Activated T-cell treated with anti-CD3 and anti-CD28 coated beads for 1 hour (primary cell): ENCODE measurements at regions not wholly inside any gene's neighbourhood (a gene's known extent, or its start where the extent isn't known, plus 50 kb on each side); places are given as distances from the start of the nearest gene placed in this dataset.
"Not testable (repeated sequence)": the region's sequence is repeated elsewhere in the genome, so short reads cannot be mapped to it uniquely, and the experiment has no call there.

Source experiments
- DNase-seq: peaks from one replicate; pipeline ENCODE4 v3.0.0-alpha.2; 2020; ENCODE audit warnings: low read depth

DNA sequence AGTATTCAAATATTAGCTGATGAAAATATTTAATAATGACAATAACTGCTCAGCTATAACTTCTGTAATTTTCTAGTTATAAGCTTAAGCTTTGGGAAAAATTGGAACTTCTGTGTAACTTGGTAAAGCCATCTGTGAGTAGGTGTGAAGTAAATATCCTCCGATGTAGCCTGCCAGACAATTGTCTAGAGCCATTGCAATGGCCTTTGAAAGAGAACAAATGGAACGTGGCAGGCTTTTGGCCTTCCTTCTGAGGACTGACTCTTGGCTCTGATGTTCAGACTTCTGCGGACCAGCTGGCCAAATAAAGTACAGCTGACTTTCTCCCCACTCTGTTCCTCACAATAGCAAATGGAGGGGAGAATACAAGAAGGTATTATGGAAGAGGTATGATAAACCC, 203.4 kb upstream of the NMUR2 start:
- no peak for DNase-seq

DNA sequence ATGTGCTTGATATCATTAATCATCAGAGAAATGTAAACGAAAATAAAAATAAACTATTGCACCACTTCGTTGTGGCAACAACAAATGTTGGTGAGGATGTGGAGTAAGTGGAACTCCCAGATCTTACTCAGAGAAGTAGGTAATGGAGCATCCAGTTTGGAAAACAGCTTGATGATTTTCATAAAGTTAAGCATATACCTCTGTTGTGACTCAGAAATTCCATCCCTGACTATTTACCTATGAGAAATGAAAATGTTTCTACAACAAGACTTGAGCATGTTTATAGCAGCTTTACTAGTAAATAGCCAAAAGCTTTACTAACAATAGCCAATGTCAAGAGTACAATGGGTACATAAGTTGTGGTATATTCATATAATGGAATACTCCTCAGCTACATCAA, 214.7 kb upstream of the NMUR2 start:
- no peak for DNase-seq

DNA sequence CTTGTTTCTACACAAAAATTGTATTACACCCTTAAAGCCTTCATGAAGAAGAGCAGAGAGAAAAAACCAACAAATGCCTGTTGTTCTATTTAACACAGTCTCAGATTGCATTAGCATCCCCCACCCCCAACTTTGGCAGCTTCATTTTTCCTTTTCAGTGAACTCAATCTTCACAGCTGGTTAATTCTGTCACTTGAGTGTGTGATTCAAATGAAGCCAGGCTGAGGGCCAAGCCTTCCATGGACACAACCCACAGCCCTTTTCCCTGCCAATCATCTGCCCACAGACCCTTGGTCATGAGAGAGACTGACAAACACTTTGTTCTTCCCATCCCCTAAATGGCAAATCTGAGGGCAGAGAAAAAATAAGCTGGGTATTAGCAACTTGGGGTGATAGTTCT, 217.5 kb upstream of the NMUR2 start:
- no peak for DNase-seq

DNA sequence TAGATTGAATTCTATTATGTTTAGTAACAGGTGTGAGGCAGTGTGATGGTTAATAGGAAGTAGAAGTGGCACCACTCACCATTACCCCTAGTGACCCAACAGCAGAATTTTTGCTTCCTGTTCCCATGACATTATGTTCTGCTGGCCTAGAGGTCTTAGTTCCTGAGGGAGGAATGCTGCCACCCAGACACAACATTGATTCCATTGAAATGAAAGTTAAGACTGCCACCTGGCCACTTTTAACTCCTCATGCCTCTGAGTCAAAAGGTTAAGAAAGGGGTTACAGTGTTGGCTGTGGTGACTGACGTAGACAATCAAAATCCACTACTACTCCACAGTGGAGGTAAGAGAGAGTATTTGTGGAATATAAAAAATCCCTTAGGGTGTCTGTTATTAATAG, 218.9 kb upstream of the NMUR2 start:
- no peak for DNase-seq

DNA sequence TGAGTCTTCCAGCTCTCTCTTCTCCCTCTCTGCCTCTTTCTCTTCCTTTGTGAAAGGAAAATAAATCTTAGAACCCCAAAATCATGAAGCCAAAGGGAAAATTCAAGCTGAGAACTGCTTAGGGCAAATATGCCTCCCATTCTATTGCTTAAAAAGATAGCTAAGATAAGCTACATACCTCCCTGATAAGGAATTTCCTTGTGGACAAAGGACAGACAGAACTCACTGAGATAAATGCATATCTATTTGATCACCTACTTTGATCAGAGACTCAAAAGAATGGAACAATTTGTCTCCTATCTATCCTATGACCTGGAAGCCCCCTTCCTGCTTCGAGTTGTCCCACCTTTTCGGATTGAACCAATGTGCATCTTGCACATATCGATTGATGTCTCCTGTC, 220.6 kb upstream of the NMUR2 start:
- no peak for DNase-seq

DNA sequence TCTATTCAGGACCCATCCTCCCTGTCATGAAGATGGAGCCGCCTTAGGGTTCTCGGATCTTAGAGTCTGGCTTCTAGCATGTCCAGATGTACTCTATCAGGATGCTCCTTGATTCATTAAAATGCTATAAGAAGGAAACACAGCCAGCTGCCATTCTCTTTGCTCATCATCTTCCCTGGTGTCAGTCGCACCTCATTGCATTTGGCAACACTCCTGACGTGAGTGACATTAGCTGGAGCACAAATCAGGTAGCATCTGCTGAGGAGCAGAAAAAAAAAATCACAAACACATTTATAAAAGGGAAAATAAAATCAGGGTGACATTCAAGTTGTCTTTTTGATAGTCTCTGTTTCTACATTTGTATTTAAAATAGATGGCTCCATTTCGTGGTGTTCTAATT, 226.1 kb upstream of the NMUR2 start:
- DNase-seq, result no peak

DNA sequence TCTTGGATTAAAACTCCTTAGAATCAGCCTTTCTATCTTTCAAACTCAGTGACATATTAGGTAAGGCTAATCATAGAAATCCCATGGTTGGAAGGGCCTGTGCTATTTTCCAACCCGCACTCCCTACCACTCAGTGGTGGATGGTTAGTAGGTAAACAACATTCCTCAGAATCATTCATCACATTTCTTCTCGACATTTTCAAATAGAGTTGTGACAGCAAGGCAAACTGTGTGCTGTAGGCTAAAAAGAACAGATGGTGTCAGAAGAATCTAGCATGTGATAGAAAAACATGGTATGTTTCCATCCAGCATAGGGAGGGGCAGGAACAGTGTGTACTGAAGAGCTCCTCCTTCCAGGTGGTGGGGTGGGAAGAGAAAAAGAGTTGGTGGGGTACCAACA, 227.3 kb upstream of the NMUR2 start:
- DNase-seq, result no peak

DNA sequence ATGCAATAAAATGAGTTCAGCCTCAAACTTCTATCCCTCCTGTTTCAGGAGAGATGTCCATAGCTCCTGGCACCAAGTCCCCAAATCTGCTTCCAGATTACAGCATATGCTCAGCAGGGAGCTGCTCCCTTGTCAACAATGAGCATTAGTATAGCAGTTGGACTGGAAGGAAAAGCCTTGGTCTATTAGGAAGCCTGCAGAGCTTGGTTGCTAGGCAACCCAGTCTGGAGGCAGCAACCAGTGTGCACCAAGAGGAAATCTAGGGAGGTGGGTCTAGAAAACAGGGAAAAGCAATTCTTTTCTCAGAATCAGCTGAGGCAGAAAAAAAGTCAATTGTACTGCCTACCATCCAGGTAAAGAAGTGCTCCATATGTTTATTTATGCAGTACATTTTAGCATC, 229.5 kb upstream of the NMUR2 start:
- DNase-seq, result no peak

DNA sequence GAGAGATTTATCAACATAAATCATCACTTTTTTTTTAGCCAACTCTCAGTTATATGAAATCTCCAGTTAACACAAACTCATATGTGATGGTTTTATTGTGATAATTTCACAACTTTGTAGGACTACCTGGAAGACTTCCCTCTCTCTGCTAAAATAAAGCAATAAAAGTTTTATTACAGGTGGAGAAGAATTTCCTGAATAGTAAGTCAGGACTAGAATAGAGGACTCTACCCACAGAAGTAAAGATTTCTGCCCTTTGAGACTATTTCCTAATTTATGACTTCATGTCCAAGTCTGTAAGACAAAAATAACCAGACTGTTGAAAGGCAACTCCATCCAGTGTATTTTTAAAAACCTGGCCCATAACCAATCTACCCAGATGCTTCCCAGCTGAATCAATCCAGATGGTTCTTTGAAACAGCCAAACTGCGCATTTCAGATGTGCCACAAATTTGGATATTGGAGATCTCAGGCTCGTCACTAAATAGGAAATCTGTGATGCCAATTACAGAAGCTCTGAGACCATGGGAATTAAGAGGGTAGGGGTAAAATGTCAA, 234.0 kb upstream of the NMUR2 start:
- no peak for DNase-seq

DNA sequence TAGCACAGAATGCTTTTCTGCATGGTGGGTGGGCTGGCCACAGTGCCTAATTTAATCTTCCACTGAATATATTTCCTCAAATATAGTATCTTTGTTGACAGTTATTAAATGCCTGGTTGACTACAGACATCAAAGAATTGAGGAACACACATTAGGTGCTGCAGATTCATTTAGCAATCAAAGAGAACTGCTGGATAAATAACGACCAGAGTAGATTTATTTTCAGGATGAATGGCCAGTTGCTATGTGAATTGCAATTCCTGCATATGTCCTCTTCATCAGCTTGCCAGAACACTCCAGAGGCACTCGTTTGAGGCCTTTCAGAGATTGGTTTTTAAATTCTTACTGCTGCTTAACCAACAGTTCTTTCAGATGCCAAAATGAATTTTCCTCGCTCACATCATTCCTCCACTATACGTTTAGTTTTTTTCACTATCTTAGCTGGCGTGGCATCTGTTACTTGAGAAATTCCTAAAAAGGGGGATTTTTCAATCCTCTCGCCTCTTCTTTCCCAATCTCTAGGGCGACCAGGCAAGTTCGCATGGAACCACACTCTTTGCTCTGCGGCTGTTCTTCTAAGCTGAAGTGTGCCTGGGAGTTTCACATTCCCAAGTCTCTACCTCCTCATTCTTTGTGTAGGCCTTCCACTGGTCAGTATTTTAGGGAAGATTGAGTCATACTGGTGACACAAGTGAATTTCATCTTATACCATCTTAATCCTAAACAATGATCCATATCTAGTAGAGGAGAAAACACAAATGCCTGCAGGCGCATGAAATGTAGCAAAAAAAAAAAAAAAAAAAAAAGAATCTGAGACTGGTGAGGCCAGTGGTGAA, 237.1 kb upstream of the NMUR2 start:
- DNase-seq, result no peak

DNA sequence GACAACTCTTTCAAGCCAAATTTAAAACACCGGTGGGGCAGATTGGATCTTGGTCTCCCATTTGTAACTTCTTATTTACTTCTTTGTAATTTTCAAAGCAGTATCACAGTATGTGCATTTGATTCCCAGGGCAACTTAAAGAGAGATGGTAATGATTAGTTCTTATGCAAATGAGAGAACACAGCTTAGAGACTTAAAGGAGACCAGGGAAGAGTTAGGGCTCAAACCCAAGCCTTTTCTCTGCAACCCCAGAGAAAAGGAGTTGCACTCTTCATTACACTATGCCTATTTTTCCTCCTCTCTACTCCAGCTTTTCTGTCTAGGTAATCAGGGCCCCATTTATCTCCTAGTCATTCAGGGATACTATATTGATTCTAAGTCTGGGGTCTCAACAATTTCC, 237.8 kb upstream of the NMUR2 start:
- no peak for DNase-seq

DNA sequence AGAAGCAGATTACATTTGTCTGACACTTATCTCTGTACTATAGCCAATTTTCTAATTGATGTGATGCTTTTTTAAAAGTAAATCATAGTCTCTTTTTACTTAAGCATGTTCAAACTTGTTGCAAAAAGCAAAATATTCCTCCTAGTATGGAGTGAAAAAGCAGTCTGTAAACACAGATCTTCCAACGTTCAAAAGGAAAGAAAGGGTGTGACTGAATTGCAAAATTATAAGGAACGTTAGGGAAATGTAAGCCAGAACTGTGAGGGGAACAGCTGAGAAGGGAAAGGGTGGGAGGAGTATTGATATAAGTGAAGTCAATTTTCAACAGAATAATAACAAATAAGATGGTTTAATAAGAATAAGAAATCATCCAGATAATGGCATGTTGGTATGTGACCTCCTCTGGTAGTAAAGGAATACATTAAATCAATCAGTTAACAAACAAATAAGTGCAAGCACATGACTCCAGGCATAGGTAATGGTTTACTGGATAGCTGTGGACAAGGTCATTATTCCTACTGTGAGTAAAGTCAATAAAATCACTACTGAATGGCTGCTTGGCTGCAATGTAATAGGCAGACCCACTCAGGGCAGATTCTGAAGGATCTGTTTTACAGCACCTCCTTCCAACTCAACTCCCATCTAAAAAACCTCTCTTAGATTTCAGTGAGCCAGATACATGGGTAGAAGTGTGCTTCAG, 239.1 kb upstream of the NMUR2 start:
- DNase-seq, result no peak

DNA sequence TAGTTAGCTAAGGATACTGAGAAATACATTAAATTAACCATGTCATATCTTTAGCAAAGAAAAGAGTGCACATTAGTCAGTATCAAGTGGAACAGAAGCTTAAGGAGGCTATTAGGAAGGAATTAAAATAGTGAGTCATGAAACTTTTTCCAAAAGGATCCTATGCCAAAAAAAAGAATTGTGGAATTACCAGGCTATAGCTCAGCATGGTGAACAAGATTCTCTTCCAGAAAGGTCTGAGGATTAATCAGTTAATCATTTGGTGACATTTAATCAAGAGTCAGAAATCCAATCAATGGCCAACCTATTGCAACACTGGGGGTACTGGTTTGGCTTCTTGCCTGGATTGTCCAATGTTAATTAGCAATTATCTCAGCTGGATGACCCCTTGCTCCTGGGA, 244.5 kb upstream of the NMUR2 start:
- no peak for DNase-seq

DNA sequence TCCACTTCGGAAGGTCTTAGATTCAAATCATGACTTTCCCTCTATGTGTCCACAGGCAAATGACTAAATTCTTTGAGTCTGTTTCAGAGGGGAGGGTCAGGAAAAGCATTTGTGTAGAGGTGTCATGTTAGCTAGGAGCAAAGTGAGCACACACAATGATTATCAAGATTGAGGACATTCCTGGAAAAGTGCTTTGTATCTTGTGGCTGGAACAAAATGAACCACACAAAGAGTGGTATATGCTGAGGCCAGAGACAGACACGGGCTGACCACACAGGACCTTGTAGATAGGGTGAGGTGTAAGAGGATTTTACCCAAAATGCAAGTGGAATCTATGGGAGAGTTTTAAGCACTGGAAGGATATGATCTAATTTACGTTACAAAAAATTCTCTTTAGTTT, 245.3 kb upstream of the NMUR2 start:
- no peak for DNase-seq

DNA sequence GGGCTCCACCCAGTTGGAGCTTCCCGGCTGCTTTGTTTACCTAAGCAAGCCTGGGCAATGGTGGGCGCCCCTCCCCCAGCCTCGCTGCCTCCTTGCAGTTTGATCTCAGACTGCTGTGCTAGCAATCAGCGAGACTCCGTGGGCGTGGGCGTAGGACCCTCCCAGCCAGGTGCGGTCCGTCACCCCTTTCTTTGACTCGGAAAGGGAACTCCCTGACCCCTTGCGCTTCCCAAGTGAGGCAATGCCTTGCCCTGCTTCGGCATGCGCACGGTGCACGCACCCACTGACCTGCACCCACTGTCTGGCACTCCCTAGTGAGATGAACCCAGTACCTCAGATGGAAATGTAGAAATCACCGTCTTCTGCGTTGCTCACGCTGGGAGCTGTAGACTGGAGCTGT, 254.4 kb upstream of the NMUR2 start:
- not testable (repeated sequence) for DNase-seq

DNA sequence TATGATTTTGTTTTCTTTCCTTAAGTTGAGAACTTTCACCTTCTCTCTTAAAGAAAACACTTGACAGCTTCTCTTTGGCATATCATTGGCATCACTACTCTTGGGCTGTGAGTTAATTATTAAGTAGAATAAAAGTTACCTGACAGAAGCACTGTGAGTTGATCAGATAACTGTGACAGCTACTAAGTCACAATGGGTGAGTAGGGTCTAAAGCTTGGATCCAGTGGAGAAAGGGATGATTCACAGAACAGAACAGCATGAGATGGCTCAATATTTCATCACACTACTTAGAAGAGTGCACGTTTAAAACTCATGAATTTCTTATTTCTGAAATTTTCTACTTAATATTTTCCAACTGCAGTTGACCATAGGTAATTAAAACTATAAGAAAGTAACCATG, 268.5 kb upstream of the NMUR2 start:
- no peak for DNase-seq

DNA sequence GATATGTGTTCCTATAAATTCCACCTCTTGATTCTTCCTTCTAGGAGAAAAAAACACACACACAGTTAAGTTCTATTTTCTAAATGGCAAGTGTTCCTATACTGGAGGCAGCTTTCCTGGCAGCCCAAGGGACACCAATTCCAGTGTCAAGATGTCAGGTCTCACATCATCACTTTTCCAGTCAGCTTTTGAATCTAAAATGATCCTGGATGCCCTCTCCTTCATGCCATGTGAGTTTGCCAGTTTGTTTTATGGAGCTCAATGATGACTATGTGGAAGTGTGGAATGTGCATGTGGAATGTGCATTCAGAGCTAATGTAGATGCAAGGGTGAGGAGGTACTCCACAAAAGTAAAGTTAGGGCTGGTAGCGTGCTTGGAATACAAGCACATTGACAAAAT, 269.3 kb upstream of the NMUR2 start:
- no peak for DNase-seq

DNA sequence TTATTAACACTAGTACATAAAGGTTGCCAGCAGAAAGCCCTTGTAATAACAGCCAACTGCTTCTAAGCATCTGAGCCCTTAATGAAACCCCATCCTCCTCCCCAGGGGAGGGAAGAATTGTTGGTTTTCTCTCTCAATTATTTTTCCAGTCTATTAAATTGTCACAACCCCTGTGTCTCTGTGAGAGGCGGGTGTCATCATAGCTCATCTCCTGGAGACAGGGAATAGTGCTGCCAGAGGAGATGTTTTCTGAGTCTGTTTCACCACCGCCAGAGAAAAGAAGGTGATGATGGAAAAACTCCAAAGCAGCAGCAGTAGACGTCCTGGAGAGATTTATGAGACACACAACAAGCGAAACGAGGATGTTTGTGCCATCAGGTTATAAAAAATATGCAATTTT, 271.1 kb upstream of the NMUR2 start:
- DNase-seq, result no peak

DNA sequence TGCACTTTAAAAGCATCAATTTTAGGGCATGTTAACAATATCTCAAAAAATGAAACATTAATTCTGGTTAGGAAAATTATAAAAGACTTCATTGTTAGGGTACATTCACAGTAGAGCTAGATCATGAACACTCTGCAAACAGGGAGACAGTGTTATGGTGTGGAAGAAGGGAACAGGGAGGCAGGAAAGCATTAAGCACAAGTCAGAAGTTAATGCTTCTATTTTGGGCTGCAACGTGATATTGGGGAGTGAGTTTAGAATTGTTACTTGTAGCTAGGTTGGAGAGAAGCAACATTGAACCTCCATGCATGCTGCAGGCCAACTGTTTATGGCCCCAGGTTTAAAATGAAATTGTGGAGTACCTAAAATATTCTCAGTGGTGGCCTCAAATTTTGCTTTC, 278.1 kb upstream of the NMUR2 start:
- no peak for DNase-seq

DNA sequence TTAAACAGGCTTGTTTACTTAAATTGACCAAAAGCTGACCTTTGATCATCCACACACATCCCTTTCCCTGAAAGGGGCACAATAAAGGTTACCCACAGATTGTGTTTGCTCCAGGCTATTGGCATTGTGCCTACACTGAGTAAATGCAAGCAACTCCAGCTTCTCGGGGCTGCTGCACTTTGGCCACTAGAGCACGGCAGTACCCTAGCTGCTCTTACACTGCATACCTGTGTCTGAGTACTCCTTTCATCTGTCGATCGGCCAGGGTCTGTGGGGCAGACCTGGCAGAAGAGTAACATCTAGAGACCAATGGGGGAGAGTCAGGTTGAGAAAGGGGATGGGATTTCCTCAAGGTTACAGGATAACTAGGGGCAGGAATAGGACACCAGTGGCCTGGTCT, 281.9 kb upstream of the NMUR2 start:
- no peak for DNase-seq

DNA sequence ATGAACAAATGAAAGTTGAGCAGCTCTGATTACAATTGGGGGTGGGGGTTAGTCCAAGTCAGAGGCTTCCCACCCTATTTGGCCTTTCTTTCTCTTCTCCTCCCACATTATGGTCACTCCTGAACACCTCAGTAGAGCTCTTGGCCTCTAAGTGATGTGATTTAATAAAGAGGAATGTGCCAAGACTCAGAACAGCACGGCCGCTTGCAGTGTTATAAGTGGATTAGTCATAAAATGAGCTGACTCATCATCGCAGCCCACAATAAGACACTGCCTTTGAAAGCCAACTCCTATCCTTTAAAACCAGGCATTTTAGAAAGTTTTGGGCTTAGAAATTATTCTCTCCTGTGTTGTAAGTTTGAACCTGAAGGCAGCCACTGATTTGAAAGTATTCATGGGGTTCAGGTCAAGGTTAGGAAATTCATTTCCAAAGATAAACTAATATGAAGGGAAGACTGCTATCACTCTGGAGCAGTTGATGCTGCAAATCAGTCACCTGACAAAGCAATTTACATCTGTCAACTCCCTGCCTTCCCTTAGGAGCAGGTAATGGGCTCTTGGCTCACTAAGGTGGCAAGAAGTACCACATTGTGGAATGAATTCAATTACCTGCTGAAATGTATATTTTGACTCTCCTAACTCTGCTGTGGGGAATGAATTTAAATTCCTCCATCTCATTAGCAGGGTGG, 283.6 kb upstream of the NMUR2 start:
- DNase-seq, result no peak

DNA sequence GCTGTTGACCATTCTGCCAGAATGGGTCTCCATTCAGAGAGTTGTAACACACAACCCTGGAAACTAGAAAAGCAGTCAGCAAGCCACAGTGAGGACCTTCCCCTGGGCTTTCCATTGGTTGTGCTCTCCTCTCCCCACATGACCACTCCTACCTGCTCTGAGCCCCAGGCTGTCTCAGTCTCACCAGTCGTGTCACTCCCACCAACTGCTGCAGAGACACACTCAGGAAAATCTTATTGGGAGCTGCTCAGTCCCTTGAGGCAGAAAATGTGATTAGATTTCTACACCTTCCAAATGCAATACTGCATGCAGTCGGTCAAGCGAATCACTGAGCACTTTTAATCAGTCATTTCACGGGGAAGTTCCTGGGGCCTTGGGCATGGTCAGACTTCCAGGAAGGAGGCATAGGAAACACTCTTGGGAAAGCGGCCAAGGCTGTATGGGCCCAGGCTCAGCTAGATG, 284.2 kb upstream of the NMUR2 start:
- no peak for DNase-seq

DNA sequence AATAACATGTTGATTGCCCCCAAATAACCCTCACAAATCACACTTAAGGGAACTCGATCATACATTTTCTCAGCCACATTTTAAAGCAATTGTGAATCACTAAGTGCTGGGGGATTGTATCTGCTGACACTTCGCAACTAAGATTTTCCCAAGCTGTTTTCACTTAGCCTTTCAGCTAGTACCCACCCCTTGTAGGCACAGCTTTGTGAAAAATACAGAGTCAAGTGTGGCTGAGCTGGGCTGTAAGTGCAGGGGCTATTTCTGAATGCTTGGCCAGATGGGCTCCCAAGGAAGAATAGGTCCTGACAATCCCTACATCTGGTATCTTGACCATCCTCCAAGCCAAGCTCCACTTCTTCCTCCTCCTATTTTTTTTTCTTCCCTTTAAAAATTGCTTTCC, 289.2 kb upstream of the NMUR2 start:
- DNase-seq, result no peak
